ENCODE measurements at regions not wholly inside any gene's neighbourhood (a gene's known extent, or its start where the extent isn't known, plus 50 kb on each side); places are given as distances from the start of the nearest gene placed in this dataset.

DNA sequence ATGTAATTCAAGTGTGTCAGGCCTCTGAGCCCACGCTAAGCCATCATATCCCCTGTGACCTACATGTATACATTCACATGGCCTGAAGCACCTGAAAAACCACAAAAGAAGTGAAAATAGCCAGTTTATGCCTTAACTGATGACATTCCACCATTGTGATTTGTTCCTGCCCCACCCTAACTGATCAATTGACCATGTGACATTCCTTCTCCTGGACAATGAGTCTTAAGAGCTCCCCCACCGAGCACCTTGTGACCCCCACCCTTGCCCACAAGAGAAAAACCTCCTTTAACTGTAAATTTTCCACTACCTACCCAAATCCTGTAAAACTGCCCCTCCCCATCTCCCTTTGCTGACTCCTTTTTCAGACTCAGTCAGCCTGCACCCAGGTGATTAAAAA lies 52.1 kb upstream of the ARHGEF7 start:
- TF ChIP-seq EZH2 (IDR thresholded peaks at IDR 0.05; ENCODE audit: insufficient read depth, poor library complexity, severe bottlenecking) (no peak), EZH2phosphoT487 (IDR thresholded peaks at IDR 0.05; ENCODE audit: insufficient read depth, low read depth) (no peak)
